Kidney (tissue), 13 donors: ENCODE measurements at regions not wholly inside any gene's neighbourhood (a gene's known extent, or its start where the extent isn't known, plus 50 kb on each side); places are given as distances from the start of the nearest gene placed in this dataset.

Experiments
- DNase-seq, 5 donors: peaks; one replicate each; pipeline ENCODE4 v3.0.0-alpha.2; 2013 to 2020
- FAIRE-seq: peaks from 2 replicates; lab custom pipeline; 2012; peaks lifted over from hg19 to GRCh38; lab: Jason Lieb, UNC
- H3K27ac ChIP-seq, 2 donors: one replicate each; pipeline ENCODE4 v1.7.0; 2013; ENCODE audit warnings: low read depth in 2 of 2, low read length in 2 of 2, inconsistent platforms in 1 of 2
- H3K27me3 ChIP-seq: one replicate; pipeline ENCODE4 v1.7.1; 2013; ENCODE audit warnings: low read length, inconsistent platforms; ENCODE audit not compliant: control insufficient read depth, insufficient read depth
- H3K36me3 ChIP-seq, 3 donors: one replicate each; pipeline versions ENCODE4 v1.7.0 to v1.7.1; 2013; ENCODE audit warnings: low read length in 3 of 3, control low read depth in 1 of 3, inconsistent platforms in 1 of 3; ENCODE audit not compliant: insufficient read depth in 3 of 3, control insufficient read depth in 2 of 3
- H3K4me1 ChIP-seq, 3 donors: one replicate each; pipeline versions ENCODE4 v1.7.0 to v1.7.1; 2013; ENCODE audit warnings: low read length in 3 of 3, inconsistent platforms in 1 of 3, low read depth in 1 of 3; ENCODE audit not compliant: control insufficient read depth in 2 of 3, insufficient read depth in 2 of 3
- H3K4me3 ChIP-seq, 3 donors: one replicate each; pipeline versions ENCODE4 v1.7.0 to v1.8.1; 2013; ENCODE audit warnings: low read length in 3 of 3, control low read depth in 1 of 3, inconsistent platforms in 1 of 3
- H3K9ac ChIP-seq, 3 donors: one replicate each; pipeline versions ENCODE4 v1.7.0 to v1.7.1; 2013; ENCODE audit warnings: low read length in 3 of 3, control low read depth in 1 of 3, inconsistent platforms in 1 of 3
- H3K9me3 ChIP-seq, 3 donors: one replicate each; pipeline versions ENCODE4 v1.7.0 to v1.7.1; 2013; ENCODE audit warnings: low read length in 3 of 3, control low read depth in 1 of 3, inconsistent platforms in 1 of 3; ENCODE audit not compliant: control insufficient read depth in 2 of 3, insufficient read depth in 1 of 3
- intact Hi-C: fragments of 100-400 bp; cut with DNase I; formaldehyde crosslinking; loops from one replicate; pipeline ENCODE4 v1.11.1; 2022
- TF ChIP-seq, protein P1 (sequence below): IDR thresholded peaks from 3 replicates; pipeline ENCODE4 v1.5.1; 2012; ENCODE audit warnings: mild to moderate bottlenecking, moderate library complexity, borderline replicate concordance; ENCODE audit not compliant: insufficient read depth; ENCODE audit errors: extremely low read depth
- donor health status: control.
- donor health status: control.
- donor health status: control.
- donor health status: control.
- donor health status: control.
- donor health status: DM: yes; HTN: yes; CAD: no.
- donor health status: Normal renal cell carcinoma (clear cell type).

DNA sequence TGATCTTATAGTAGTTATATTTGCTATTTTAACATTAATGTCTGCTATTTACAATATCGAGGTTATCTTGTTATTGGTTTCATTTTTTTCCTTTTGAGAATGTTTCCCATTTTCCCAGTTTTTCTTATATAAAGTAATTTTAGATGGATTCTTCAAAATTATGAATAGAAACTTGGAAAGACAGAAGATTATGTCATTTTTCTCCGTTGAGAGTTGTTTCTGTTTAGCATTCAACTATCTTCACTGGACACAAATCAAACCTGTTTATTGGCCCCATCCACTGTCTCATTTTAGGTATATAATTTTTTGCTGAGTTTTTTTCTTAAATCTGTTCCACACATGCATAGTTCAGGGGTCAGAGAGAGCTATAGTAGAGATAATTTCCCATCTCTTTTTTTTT is 1430.9 kb upstream of the MIR17HG start:
- TF ChIP-seq, protein P1, sequence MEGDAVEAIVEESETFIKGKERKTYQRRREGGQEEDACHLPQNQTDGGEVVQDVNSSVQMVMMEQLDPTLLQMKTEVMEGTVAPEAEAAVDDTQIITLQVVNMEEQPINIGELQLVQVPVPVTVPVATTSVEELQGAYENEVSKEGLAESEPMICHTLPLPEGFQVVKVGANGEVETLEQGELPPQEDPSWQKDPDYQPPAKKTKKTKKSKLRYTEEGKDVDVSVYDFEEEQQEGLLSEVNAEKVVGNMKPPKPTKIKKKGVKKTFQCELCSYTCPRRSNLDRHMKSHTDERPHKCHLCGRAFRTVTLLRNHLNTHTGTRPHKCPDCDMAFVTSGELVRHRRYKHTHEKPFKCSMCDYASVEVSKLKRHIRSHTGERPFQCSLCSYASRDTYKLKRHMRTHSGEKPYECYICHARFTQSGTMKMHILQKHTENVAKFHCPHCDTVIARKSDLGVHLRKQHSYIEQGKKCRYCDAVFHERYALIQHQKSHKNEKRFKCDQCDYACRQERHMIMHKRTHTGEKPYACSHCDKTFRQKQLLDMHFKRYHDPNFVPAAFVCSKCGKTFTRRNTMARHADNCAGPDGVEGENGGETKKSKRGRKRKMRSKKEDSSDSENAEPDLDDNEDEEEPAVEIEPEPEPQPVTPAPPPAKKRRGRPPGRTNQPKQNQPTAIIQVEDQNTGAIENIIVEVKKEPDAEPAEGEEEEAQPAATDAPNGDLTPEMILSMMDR: no peak
- intact Hi-C loops: no loop called here
- no peak overlapping the region for H3K27ac ChIP-seq
- FAIRE-seq (no peak), DNase-seq (no peak)
- H3K4me1 ChIP-seq: no peaks in the 10 kb centered on the region
- H3K4me3 ChIP-seq: no peak overlapping the region
- no peaks in the 10 kb centered on the region for H3K27me3 ChIP-seq
- H3K9me3 ChIP-seq: no peaks in the 10 kb centered on the region
- no peaks in the 10 kb centered on the region for H3K36me3 ChIP-seq
- H3K9ac ChIP-seq: no peak overlapping the region

DNA sequence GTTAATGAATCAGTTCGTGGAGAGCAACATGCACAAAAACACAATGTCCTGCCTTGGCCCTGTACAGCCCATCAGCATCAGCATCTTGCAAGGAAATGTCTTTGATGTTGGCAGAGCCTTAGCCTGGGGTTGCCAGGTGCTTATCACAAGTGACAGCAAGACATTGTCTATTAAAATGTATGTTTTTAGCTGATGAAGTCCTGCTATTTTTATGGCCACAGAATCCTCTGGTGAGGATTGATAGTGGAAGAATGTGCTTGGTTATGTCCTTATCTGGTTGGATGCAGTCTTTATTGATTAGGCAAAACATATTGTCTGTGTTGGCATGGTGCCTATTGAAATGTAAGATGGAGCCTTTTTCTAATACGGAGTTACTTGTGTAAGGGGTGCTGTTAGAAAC is 1427.0 kb upstream of the MIR17HG start:
- Histone ChIP-seq H3K9me3 (no peaks in the 10 kb centered on the region), H3K36me3 (no peaks in the 10 kb centered on the region), H3K27ac (no peak overlapping the region), H3K9ac (no peak overlapping the region), H3K27me3 (no peaks in the 10 kb centered on the region), H3K4me3 (no peak overlapping the region), H3K4me1 (no peaks in the 10 kb centered on the region)
- FAIRE-seq: no peak
- TF ChIP-seq, protein P1: no peak
- no peak for DNase-seq
- intact Hi-C loops: no loop called here

DNA sequence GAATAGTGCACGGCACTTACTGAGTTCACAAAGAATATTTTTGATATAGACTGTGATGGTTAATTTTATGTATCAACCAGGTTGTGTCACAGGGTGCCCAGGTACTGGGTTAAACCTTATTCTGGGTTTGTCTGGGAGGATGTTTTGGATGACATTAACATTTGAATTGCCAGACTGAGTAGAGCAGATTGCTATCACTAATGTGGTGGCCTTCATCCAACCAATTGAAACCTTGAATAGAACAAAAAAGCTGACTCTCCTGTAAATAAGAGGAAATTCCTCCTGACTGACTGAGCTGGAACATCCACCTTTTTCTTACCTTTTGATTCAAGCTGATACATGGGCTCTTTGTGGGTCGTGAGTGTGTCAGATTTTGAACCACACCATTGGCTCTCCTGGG is 1424.4 kb upstream of the MIR17HG start:
- Histone ChIP-seq H3K9ac (no peak overlapping the region), H3K4me3 (no peak overlapping the region), H3K27me3 (no peaks in the 10 kb centered on the region), H3K4me1 (no peaks in the 10 kb centered on the region), H3K36me3 (no peaks in the 10 kb centered on the region), H3K9me3 (no peaks in the 10 kb centered on the region), H3K27ac (no peak overlapping the region)
- TF ChIP-seq, protein P1: no peak
- intact Hi-C loops: no loop called here
- DNase-seq (no peak), FAIRE-seq (no peak)

DNA sequence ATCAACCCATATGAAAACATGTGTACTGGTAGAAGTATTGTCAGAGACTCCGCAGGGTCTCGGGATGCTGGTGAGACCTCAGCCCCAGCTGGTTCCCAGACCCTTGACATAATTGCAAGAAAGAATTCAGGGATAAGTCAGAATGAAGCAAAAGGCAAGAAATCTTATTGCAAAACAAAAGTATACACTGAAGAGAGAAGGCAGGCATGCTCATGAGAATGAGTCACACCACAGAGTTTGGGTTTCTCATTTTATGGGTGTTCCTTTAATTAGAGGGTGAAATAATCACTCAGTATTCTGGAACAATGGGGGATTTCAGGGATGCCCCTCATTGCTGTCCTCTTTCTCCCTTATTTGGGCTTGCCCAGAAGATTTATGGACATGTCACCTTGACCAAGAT is 1423.8 kb upstream of the MIR17HG start:
- intact Hi-C loops: no loop called here

More for the DNA sequence above, 1423.8 kb upstream of the MIR17HG start:
- Histone ChIP-seq H3K36me3 (no peaks in the 10 kb centered on the region), H3K9me3 (no peaks in the 10 kb centered on the region), H3K4me1 (no peaks in the 10 kb centered on the region), H3K9ac (no peak overlapping the region), H3K27ac (no peak overlapping the region), H3K4me3 (no peak overlapping the region), H3K27me3 (no peaks in the 10 kb centered on the region)
- no peak for FAIRE-seq
- DNase-seq: no peak
- TF ChIP-seq, protein P1: no peak
